ENCODE measurements at regions not wholly inside any gene's neighbourhood (a gene's known extent, or its start where the extent isn't known, plus 50 kb on each side); places are given as distances from the start of the nearest gene placed in this dataset.

DNA sequence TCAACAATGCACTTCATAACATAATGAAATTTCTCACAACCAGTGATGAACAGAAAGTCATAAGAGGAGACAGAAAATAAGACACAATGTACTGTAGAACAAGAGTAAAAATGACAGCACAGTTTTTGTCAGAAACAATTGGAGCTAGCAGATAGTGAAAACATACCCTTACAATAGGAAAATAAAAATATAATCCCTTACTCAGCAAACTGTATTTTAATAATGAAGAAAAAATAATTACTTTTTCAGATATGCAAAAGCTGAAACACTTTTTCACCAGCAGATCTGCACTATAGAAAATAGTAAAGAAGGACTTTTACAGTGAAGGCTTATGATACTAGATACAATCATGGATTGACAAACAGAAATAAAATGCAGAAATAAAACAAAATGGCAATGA, 126.3 kb downstream of the TRAM1L1 start:
- TF ChIP-seq, protein P1, sequence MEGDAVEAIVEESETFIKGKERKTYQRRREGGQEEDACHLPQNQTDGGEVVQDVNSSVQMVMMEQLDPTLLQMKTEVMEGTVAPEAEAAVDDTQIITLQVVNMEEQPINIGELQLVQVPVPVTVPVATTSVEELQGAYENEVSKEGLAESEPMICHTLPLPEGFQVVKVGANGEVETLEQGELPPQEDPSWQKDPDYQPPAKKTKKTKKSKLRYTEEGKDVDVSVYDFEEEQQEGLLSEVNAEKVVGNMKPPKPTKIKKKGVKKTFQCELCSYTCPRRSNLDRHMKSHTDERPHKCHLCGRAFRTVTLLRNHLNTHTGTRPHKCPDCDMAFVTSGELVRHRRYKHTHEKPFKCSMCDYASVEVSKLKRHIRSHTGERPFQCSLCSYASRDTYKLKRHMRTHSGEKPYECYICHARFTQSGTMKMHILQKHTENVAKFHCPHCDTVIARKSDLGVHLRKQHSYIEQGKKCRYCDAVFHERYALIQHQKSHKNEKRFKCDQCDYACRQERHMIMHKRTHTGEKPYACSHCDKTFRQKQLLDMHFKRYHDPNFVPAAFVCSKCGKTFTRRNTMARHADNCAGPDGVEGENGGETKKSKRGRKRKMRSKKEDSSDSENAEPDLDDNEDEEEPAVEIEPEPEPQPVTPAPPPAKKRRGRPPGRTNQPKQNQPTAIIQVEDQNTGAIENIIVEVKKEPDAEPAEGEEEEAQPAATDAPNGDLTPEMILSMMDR (IDR thresholded peaks at IDR 0.05): no peak
- no peak for TF ChIP-seq POLR2A (IDR thresholded peaks at IDR 0.05)
